Left renal cortex interstitium (tissue), 4 donors: ENCODE measurements at regions not wholly inside any gene's neighbourhood (a gene's known extent, or its start where the extent isn't known, plus 50 kb on each side); places are given as distances from the start of the nearest gene placed in this dataset.

Source experiments
- DNase-seq, 4 donors: peaks; one replicate each; pipeline ENCODE4 v3.0.0-alpha.2; 2013; ENCODE audit warnings: low read depth in 4 of 4, low spot score in 2 of 4, missing footprints in 1 of 4

DNA sequence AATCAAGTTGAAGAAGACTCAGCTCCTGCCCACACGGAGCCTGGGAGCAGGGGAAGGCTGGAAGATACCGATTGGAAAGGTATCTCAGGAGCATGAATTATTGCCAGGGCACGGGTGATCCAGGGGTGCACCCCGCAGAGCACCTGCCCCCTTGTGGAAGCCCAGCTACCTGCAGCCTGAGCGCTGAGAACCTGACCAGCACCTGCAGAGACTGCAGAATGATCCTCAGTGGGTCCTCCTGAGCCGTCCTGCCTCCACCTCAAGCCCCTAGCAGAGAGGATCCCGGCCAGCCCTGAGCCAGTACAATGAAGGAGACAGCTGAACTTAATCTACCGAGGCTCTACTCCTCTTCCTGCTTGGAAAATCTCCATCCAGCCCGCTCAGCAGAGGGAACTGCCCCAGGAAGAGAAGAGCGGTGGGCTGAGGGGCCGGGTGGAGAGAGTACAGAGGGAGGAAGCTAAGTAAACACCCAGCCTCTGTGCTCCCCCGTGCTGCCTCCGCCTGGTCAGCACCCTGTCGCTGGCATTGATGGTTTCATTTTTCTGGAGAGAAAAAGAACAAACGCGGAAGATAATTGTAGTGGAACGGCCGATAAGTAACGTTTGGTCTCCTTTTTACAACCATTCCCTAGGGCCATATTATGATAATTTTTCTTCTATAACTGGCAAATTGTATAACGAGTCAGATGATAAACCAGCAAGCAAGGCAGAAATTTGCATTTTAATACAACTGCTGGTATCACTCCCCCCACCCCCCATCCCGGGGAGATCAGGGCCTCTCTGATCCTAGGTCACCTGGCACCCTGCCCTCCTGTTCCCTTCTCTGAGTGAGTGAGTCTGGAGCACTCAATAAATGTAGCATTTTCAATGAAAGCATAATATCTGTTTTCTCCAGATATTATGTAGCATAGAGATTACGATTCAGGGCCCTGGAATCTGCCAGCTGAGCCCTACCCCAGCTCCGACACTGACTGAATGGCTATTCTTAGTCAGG is 204.5 kb upstream of the RPL38 start:
- no peak for DNase-seq

DNA sequence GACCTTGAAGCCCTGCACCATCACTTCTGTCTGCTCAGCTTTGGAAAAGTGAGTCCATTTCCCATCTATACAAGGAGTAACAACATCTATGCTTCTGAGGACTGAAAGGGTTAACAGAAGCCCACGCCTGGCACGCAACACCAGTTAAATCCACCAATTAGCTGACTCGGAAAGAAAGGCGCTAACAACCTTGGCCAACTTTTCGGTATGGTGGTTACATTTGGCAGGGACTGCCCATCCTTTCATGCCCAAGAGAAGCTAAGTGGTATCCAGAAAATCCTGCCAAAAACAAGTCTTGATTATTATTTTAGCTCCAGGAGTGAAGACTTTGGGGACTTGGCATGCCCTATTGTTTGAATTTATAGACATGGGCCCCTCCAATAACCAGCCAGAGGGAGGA is 202.3 kb upstream of the RPL38 start:
- DNase-seq: no peak

DNA sequence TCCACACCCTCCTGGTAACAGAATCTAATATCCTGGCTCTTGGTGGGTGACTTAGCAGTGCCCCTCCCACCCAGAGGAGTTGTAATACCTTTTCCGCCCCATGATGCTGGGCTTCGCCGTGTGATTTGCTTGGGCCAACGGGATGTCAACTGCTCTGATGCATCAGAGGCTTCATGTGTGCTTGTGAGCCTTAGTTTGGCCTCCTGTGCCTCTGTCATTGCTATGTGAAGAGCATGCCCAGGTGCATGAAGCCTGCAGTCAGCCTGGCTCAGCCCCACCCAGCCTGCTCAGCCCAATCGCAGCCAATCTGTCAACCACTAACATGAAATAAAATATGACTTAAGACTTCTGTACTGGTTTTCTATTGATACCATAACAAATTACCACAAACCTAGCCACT is 201.2 kb upstream of the RPL38 start:
- DNase-seq: no peak

DNA sequence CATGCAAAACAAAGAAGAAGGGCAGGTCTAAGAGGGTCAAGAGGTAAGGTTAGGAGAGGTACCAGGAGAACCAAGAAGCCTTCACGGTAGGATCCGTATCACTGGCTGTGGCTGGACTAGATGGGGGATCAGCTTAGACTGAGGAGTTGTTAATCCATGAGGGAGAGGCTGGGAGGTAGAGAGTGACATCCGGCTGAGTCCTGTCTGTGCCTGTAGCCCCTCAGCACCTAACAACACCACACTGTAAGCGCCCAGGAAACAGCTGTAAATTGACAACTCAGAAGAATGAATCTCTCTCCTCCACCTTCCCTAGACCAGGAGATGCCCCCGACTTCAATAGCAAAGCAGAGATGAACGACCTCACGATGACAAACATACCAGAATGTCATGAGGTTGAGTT is 199.4 kb upstream of the RPL38 start:
- DNase-seq: no peak

DNA sequence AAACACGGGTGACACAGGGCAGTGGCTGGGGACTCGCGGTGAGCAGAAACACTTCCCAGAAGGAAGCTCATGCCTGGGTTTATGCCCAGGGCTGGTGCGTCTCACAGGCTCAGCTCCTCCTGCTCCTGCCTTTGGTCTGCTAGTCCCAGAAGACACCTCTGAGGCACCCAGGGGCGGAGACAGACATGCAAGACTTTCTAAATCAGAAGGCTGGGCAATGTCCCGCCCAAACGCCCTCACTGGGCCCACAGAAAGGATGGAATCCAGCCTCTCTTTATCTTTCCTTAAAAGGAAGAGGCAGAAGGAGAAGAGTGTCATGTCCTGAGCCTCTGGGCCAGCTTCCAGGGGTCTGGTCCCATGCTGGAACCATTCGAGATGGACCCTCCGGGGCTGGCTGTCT is 197.7 kb upstream of the RPL38 start:
- no peak for DNase-seq

DNA sequence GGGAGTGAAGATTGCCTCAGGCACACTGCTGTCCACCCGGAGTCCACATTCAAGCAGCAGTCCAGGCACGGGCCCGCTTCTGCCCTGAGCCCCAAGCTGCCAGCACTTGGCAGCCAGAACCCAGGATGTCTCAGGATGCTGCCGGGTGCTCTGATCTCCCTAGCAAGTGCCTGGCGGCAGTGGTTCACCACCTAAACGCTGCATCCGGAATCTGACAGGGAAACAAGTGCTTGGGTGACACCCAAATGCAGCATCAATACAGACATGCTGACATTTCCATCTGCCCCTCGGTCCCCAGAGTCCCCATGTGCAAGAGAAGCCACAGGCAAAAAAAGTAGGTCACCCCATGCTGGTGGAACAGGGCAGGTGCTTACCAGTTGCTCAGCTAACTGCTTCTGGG is 197.1 kb upstream of the RPL38 start:
- DNase-seq: no peak

DNA sequence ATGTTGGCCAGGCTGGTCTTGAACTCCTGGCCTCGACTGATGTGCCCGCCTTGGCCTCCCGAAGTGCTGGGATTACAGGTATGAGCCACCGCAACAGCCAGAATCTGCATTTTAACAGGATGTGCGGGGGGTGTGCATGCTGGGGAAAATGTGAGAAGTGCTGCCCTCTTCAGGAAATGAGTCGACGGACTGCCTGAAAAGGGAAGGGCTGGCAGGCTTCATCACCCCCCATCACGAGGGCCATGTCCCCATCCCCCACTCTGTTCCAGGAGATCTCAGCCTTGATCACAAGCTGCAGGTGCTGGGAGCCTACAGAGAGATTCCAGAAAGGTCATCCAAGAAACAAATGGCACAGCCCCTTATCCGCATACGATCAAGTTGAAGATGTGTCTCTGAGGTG is 195.3 kb upstream of the RPL38 start:
- DNase-seq: no peak

DNA sequence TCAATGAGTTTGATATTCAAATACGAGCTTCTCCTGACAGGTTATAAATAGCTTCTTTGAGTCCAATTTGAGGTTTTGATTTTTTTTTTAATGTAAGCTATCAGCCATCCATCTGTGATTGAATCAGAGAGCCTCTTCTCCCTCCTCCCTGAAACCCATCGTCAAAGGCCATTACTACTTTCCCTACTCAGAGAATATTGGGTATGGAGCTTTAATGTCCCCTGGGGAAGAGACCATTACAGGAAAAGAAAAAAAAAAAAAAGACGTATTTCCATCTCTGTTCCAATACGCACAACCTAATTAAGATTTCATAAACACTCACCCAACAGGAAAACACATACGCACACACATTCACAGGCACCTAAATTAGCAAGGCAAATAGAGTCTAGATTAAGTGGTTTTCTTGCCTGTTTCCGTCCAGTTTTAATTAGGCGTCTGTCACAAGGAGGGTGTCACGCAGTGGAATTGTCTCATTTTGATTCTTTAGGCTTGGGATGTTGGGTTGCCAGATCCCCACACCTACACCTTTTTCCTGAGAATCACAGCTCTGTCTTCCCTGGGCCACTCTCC is 194.3 kb upstream of the RPL38 start:
- no peak for DNase-seq

DNA sequence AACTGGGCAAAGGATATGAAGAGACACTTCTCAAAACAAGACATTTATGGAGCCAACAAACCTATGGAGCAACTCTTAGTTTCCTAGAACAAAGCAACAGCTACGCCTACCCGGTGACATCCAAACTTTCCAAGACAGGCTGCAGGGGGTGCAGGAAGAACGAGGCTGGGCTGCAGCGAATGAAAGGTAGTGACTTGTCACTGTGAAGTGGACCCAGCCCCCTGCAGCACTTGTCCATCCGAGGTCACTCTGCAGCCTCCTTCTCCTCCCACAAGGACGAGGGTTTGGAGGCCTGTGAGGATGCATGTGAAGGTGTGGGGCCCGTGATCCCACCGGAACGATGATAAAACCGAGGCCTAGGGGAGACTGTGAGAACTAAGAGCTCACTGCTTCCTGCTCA is 192.6 kb upstream of the RPL38 start:
- no peak for DNase-seq

DNA sequence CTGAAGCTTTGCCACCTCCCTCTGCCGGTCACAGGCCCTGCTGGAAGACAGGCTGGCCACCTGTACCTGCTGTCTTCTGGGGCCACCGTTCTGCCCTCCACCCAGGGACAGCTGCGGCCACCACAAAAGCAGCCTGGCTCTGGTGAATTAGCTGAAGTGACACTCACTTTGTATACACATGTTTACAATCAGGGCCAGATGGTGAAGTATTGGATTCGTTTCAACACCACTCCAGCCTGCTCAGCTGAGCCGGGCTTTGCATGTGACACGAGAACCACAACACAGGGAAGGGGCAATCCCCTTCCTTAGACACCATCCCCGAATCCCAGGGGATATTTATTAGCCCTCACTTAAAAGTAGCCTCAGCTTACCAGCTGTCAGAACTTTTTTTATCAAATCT is 191.5 kb upstream of the RPL38 start:
- no peak for DNase-seq

DNA sequence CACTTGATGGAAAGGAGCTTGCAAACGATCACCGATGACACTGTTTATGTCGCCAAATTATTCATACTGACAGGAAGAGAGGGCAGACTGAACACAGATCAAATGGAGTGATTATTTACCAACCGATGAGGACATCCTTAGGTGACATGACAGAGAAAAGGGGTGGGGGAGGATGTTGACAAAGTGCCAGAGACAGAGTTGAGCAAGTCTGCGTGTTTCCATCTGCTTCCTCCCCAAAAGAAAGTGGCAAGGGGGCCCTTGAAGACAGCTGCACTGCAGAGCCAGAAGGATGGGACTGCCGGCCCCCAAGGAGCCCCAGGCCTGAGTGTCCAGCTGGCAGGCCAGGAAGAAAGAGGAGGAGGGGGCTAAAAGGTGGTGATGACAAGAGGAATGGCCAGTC is 191.0 kb upstream of the RPL38 start:
- DNase-seq: no peak

DNA sequence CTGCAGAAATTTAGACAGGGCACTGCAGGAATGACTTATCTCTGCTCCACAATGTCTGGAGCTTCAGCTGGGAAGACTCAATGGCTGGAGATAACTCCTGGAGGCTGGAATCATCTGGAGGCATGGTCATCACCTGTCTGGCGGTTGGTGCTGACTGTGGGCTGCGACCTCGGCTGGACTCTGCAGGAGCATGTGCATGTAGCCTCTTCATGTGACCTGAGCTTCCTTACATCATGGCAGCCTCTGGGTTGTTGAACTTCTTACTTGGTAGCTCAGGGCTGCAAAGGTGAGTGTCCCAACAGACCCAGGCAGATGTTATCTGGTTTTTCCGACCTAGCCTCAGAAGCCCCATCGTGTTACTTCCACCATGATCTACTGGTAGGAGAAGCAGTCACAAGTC is 188.2 kb upstream of the RPL38 start:
- DNase-seq: no peak

DNA sequence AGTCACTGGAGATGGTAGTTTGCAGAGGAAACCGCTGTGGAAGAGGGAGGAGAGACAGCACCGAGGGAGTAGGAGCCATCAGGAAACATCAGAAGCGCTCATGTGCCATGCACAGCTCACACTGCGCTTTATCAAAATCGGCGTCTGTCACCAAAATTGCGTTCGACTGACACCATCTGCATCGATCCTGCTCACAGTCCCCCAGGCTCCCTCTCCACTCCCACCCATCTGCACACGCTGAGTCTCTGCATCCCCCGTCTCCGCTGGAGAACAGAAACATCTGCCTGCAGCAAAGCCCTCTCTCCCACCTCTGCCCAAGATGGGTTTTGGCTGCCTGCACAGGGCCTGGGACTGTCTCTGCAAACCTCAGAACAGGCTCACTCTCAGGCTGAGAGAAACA is 187.5 kb upstream of the RPL38 start:
- DNase-seq: no peak

DNA sequence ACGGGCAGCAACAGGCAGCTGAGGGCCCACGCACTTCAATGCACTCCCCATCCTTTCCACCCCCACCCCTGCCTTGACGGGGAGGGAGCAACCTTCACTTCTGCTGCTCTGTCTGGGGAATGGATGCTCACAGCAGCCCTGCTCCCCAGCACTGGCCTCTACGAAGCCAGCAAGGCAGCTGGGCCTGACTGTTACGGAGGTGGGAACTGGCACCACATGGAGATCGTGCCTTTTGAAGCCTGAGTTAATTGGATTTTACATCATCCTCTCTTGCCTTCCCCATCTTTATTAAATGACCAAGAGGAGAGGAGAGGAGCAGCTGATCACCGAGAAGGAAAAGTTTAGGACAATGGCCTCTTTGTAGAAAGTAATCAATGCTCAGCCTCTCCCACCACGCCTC is 187.0 kb upstream of the RPL38 start:
- DNase-seq: no peak

DNA sequence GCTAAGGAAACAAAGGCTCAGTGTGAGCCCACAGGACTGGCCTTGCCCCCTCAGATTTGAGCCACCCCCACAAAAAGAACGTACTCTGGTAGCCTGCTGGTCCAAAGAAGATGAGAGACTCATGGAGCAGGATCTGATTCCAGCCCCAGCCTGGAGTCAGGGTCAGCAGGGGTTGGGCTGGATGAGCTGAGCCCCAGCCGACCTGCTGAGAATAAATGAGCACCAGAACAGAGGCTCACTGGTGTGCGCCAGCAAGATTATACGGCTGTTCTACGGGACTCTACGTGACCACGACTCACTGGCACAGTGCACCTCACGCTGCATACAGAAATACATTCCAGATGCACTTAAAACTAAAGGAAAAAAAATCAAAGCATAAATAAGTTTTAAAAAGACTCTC is 186.0 kb upstream of the RPL38 start:
- DNase-seq: no peak

DNA sequence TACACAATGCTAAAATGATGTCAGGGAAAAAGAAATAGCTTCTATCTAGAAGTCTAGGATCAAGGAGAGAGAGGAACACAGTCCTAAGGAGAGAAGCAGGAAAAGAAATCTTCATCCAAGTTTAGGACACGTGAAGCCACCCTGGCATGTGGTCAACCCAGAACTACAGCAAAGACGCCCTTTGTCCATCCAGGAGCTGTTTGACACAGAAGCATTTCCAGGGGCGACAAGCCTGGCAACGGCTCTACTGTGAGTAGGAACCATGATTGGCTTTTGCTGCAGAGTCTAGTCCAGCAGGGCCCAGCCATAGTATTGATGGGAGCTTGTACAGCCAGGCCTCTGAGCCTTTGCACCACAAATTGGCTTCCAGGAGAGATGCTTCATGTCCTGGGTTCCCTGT is 185.4 kb upstream of the RPL38 start:
- no peak for DNase-seq

DNA sequence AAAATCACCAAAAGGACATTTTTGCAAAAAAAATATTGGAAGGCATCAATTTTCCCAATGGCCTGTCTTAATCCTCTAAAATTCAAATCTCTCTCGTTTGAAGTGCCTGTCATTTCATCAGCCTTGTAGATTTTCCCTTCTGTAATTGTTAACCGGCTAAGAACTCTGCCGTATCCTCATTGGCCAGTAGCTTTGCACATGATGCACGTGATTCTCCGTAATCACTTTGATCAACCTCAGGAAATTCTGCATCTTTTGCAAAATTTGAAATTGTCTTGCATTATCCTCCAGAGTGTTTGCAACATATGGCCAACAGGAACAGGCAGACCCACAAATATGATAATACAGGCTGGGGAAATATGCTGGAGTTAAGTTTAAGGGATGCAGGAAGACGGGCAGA is 184.2 kb upstream of the RPL38 start:
- DNase-seq: no peak

DNA sequence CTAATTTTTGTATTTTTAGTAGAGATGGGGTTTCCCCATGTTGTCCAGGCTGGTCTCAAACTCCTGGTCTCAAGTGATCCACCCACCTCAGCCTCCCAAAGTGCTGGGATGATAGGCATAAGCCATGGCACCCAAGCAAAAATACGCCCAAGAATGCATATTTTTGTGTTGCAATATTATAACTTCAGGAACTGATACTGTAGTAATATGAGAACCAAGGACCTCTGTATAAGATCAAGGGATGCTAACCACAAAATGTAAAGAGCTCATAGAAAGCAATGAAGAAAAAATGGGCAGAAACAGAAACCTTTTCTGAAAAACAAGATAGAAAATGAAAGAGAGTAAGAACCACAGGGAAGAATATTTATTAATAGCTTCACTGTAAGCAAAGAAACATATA is 183.6 kb upstream of the RPL38 start:
- DNase-seq: no peak

DNA sequence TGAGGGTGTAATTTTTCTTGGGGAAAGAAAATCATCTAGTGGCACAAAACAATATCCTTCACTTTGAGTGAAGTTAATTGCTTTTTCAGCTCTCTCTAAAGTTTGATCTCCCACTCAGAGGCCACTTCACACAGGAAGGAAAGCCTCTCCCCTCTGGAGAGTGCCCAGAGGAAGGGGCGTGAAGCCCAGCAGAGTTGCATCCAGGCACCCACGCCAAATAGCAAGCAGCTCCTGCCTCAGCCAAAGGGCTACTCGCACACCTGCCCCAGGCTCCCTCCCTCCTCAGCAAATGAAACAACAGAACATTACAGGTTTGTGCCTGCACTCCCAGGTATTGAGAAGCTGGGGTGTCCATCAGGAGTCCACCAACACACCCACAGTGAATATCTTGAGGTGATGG is 183.0 kb upstream of the RPL38 start:
- DNase-seq: no peak

DNA sequence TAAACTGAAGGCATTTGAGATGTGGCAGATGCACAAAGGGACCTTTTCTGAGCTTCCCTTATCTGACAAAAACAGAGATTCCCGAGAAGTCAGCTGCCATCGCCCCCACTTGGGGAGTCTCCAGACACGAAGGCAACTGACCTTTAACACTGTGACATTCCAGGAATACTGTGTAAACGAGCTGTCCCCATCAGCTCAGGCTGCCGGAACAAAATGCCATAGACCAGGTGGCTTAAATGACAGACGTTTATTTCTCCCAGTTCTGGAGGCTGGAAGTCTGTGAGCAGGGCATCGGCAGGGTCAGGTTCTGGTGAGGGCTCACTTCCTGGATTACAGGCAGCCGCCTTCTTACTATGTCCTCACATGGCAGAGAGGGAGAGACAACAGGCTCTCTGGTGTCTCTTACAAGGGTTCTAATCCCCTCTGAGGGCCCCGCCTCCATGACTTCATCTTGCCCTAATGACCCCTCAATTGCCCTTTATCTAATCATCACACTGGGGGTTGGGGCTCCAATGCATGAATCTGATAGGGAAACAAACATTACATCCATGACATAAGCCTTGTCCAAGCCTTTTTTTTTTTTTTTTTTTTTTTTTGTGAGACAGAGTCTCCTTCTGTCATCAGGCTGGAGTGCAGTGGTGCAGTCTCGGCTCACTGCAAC is 178.5 kb upstream of the RPL38 start:
- no peak for DNase-seq

DNA sequence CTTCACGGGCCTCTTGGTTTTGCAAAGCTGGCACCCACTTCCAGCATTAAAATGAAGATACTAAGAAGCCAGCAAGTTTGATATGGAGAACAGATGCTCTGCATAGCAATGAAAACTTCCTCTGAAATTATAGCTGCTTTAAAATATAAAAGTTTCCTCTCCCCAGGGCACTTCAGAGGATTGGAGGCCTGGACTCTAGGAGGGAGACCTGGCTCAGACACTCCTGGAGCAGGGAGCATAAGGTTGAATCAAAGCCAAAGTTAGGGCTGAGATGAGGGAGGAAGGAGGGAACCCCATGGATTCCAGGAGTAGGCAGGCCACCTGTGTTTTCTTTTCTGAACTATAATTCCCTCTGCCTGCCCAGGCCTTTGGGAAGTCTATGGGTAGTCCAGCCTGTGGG is 176.0 kb upstream of the RPL38 start:
- no peak for DNase-seq
